SK-N-SH (cell line): ENCODE measurements at regions not wholly inside any gene's neighbourhood (a gene's known extent, or its start where the extent isn't known, plus 50 kb on each side); places are given as distances from the start of the nearest gene placed in this dataset.

Experiments
- CTCF ChIA-PET: fragments of 300-600, 350-600 bp; formaldehyde crosslinking; extraction: SDS; loops from one replicate; lab custom pipeline; 2021; lab: Yijun Ruan, JAX
- POLR2A ChIA-PET: fragments of 350-600 bp; sonication (Branson Sonifier 250); formaldehyde crosslinking; extraction: SDS; loops from one replicate; lab custom pipeline; 2020; ENCODE audit warnings: antibody characterized with exemption, inconsistent platforms; lab: Yijun Ruan, JAX
- DNase-seq: peaks from one replicate; pipeline ENCODE4 v3.0.0; 2012
- H2AFZ ChIP-seq: fragments of 200-600 bp; sonication (generic); 2 replicates; pipeline ENCODE4 v1.8.1; 2016; ENCODE audit warnings: antibody characterized with exemption, mild to moderate bottlenecking, low read depth
- H3F3A ChIP-seq: fragments of 200-600 bp; sonication (generic); replicated peaks from 2 replicates; pipeline ENCODE3; 2016; ENCODE audit warnings: antibody characterized with exemption, mild to moderate bottlenecking; ENCODE audit not compliant: insufficient read depth
- H3K27ac ChIP-seq, 2 experiments: fragments of 200-500 bp in 1 of 2; fragments of 200-600 bp in 1 of 2; sonication (Bioruptor generic) in 1 of 2; sonication (generic), shearing (Covaris generic) in 1 of 2; 2 replicates each; pipeline versions ENCODE4 v1.5.1 to v1.6.1; 2014 to 2016; ENCODE audit warnings: low read depth in 2 of 2, inconsistent platforms in 1 of 2, low read length in 1 of 2, mild to moderate bottlenecking in 1 of 2, mixed read lengths in 1 of 2
- H3K27me3 ChIP-seq: fragments of 200-600 bp; sonication (generic), shearing (Covaris generic); 2 replicates; pipeline ENCODE4 v1.6.1; 2016; ENCODE audit warnings: mixed run types; ENCODE audit not compliant: insufficient read depth
- H3K36me3 ChIP-seq, 2 experiments: fragments of 200-500 bp in 1 of 2; fragments of 200-600 bp in 1 of 2; sonication (Bioruptor generic) in 1 of 2; sonication (generic) in 1 of 2; replicated peaks in 1 of 2; 2 replicates each; pipeline versions ENCODE3 to v1.5.1; 2014 to 2016; ENCODE audit warnings: low read length in 1 of 2, mild to moderate bottlenecking in 1 of 2; ENCODE audit not compliant: insufficient read depth in 2 of 2, control insufficient read depth in 1 of 2
- H3K4me1 ChIP-seq, 2 experiments: fragments of 200-500 bp in 1 of 2; fragments of 200-600 bp in 1 of 2; sonication (Bioruptor generic) in 1 of 2; sonication (generic), shearing (Covaris generic) in 1 of 2; 2 replicates each; pipeline versions ENCODE4 v1.5.1 to v1.6.1; 2014 to 2016; ENCODE audit warnings: low read depth in 1 of 2, low read length in 1 of 2, mixed run types in 1 of 2; ENCODE audit not compliant: insufficient read depth in 2 of 2, control insufficient read depth in 1 of 2
- H3K4me2 ChIP-seq: fragments of 200-600 bp; sonication (generic), shearing (Covaris generic); 2 replicates; pipeline ENCODE4 v1.6.1; 2017; ENCODE audit warnings: mixed run types
- H3K4me3 ChIP-seq, 2 experiments: fragments of 200-500 bp in 1 of 2; fragments of 200-600 bp in 1 of 2; sonication (Bioruptor generic) in 1 of 2; sonication (generic), shearing (Covaris generic) in 1 of 2; 2 replicates each; pipeline versions ENCODE4 v1.5.1 to v1.8.1; 2014 to 2016; ENCODE audit warnings: low read depth in 2 of 2, inconsistent platforms in 1 of 2, low read length in 1 of 2, mild to moderate bottlenecking in 1 of 2, mixed read lengths in 1 of 2, moderate library complexity in 1 of 2
- H3K79me2 ChIP-seq: fragments of 200-600 bp; sonication (generic); 2 replicates; pipeline ENCODE4 v1.8.1; 2017; ENCODE audit warnings: mild to moderate bottlenecking; ENCODE audit not compliant: insufficient read depth
- H3K9ac ChIP-seq: fragments of 200-600 bp; sonication (generic); 2 replicates; pipeline ENCODE4 v1.6.1; 2017; ENCODE audit warnings: mixed run types
- H3K9me2 ChIP-seq: fragments of 200-600 bp; sonication (generic); 2 replicates; pipeline ENCODE4 v1.6.1; 2017; ENCODE audit warnings: mixed run types
- H3K9me3 ChIP-seq: fragments of 200-600 bp; sonication (generic); 2 replicates; pipeline ENCODE4 v1.6.1; 2017; ENCODE audit warnings: mixed run types, mild to moderate bottlenecking, moderate library complexity
- H4K20me1 ChIP-seq: fragments of 200-600 bp; sonication (generic); 2 replicates; pipeline ENCODE4 v1.6.1; 2017; ENCODE audit warnings: mild to moderate bottlenecking, mixed run types; ENCODE audit not compliant: insufficient read depth
- CHD2 ChIP-seq: fragments of 150-350 bp; IDR thresholded peaks from 2 replicates; pipeline ENCODE4 v1.6.1; 2018; ENCODE audit warnings: low read length; ENCODE audit not compliant: partially characterized antibody
- ELF1 ChIP-seq: IDR thresholded peaks from 2 replicates; pipeline ENCODE4 v1.4.0; 2012
- EZH2phosphoT487 ChIP-seq: fragments of 200-600 bp; sonication (generic); IDR thresholded peaks from 2 replicates; pipeline ENCODE4 v1.6.1; 2017; ENCODE audit warnings: low read depth, mixed run types, mild to moderate bottlenecking, antibody characterized with exemption, moderate library complexity, borderline replicate concordance
- FOSL2 ChIP-seq: IDR thresholded peaks from 2 replicates; pipeline ENCODE4 v1.4.0; 2012; ENCODE audit warnings: low read depth, mild to moderate bottlenecking, moderate library complexity, borderline replicate concordance
- FOXJ3 ChIP-seq: sonication (generic); formaldehyde crosslinking; IDR thresholded peaks from 2 replicates; pipeline ENCODE4 v1.5.1; 2020; ENCODE audit warnings: mild to moderate bottlenecking, missing genetic modification reagents
- FOXM1 ChIP-seq: IDR thresholded peaks from 2 replicates; pipeline ENCODE4 v1.4.0; 2012; ENCODE audit warnings: low read depth, mild to moderate bottlenecking
- JUND ChIP-seq: IDR thresholded peaks from 2 replicates; pipeline ENCODE4 v1.4.0; 2012
- MEF2A ChIP-seq: IDR thresholded peaks from 2 replicates; pipeline ENCODE4 v1.4.0; 2012; ENCODE audit warnings: low read depth, borderline replicate concordance
- MXI1 ChIP-seq: IDR thresholded peaks from 2 replicates; pipeline ENCODE4 v1.6.1; 2012; ENCODE audit warnings: mild to moderate bottlenecking, low read depth, low read length, improper control_type of control experiment
- NFIC ChIP-seq: IDR thresholded peaks from 2 replicates; pipeline ENCODE4 v1.4.0; 2012; ENCODE audit warnings: borderline replicate concordance
- PBX3 ChIP-seq: IDR thresholded peaks from 2 replicates; pipeline ENCODE4; 2012
- RAD21 ChIP-seq: IDR thresholded peaks from 2 replicates; pipeline ENCODE4 v1.6.1; 2012; ENCODE audit warnings: mild to moderate bottlenecking, low read length
- RCOR1 ChIP-seq: fragments of 150-350 bp; IDR thresholded peaks from 2 replicates; pipeline ENCODE4 v1.6.1; 2017; ENCODE audit warnings: antibody characterized with exemption, low read length
- RXRA ChIP-seq: IDR thresholded peaks from 2 replicates; pipeline ENCODE4 v1.4.0; 2012; ENCODE audit warnings: low read depth, mild to moderate bottlenecking, borderline replicate concordance
- SIN3A ChIP-seq: IDR thresholded peaks from 2 replicates; pipeline ENCODE4 v1.6.1; 2012; ENCODE audit warnings: low read depth, mild to moderate bottlenecking, low read length, moderate library complexity, borderline replicate concordance
- SMC3 ChIP-seq: IDR thresholded peaks from 2 replicates; pipeline ENCODE4 v1.6.1; 2012; ENCODE audit warnings: low read depth, low read length, improper control_type of control experiment
- TAF1 ChIP-seq: IDR thresholded peaks from 2 replicates; pipeline ENCODE4 v1.6.1; 2012; ENCODE audit warnings: low read depth, mild to moderate bottlenecking, low read length, moderate library complexity, borderline replicate concordance
- USF1 ChIP-seq: IDR thresholded peaks from 2 replicates; pipeline ENCODE4 v1.4.0; 2012; ENCODE audit warnings: low read depth, borderline replicate concordance
- USF2 ChIP-seq: fragments of 150-350 bp; IDR thresholded peaks from 2 replicates; pipeline ENCODE4 v1.6.1; 2017; ENCODE audit warnings: antibody characterized with exemption, low read length, low read depth, borderline replicate concordance
- YY1 ChIP-seq: IDR thresholded peaks from 2 replicates; pipeline ENCODE4 v1.4.0; 2012; ENCODE audit warnings: low read depth, mild to moderate bottlenecking
- WGBS: methylation state at CpG from one replicate; pipeline ENCODE4 v1.1.6; 2017; ENCODE audit warnings: low lambda C conversion rate; 5-methylcytosine and 5-hydroxymethylcytosine counted together

- H2AFZ ChIP-seq: no peak overlapping the region
- H4K20me1 ChIP-seq: no peaks in the 10 kb centered on the region
- H3K4me1 ChIP-seq: no peaks in the 10 kb centered on the region
- H3K9ac ChIP-seq: no peak overlapping the region
- no peaks in the 10 kb centered on the region for H3F3A ChIP-seq
- no peak for DNase-seq
- H3K4me2 ChIP-seq: no peak overlapping the region
- WGBS: 0% methylated on average over 5 of the region's 5 CpGs
- ChIA-PET CTCF (no interaction called here), POLR2A (no interaction called here)
- H3K9me2 ChIP-seq: no peaks in the 10 kb centered on the region
- H3K27ac ChIP-seq: no peak overlapping the region
- no peak overlapping the region for H3K4me3 ChIP-seq
- H3K27me3 ChIP-seq: no peaks in the 10 kb centered on the region; the same call in 1 of the 2 replicates
- H3K9me3 ChIP-seq: no peaks in the 10 kb centered on the region
- H3K79me2 ChIP-seq: no peaks in the 10 kb centered on the region
- TF ChIP-seq MXI1: no peak
- TF ChIP-seq FOSL2: no peak
- no peak for TF ChIP-seq FOXM1
- no peak for TF ChIP-seq YY1
- TF ChIP-seq USF2: no peak
- TF ChIP-seq CHD2: no peak
- no peak for TF ChIP-seq MEF2A
- no peaks in the 10 kb centered on the region for H3K36me3 ChIP-seq
These were observed 176.8 kb downstream of the LINC00237 start for GRCh38 chr20:20929341-20929740.

- H3K36me3 ChIP-seq: no peaks in the 10 kb centered on the region
- no peaks in the 10 kb centered on the region for H3K9me3 ChIP-seq
- TF ChIP-seq TAF1: no peak
- TF ChIP-seq MXI1: no peak
- no peak for TF ChIP-seq USF1
- no peak for TF ChIP-seq JUND
- no peak for TF ChIP-seq SIN3A
- no peak for TF ChIP-seq RAD21
- TF ChIP-seq ELF1: no peak
- no peak for TF ChIP-seq PBX3
- no peak for TF ChIP-seq EZH2phosphoT487
- TF ChIP-seq RCOR1: no peak
- no peak for TF ChIP-seq FOXJ3 (CRISPR knock-in tag)
- no peak for TF ChIP-seq NFIC
- no peak for TF ChIP-seq YY1
- no peak for TF ChIP-seq RXRA
- TF ChIP-seq SMC3: no peak
- TF ChIP-seq MEF2A: no peak
- CTCF ChIA-PET: no interaction called here
- H4K20me1 ChIP-seq: no peaks in the 10 kb centered on the region
- H3K27ac ChIP-seq: no peak overlapping the region
- no peaks in the 10 kb centered on the region for H3K9me2 ChIP-seq
- no peak overlapping the region for H3K9ac ChIP-seq
- H3K4me1 ChIP-seq: no peaks in the 10 kb centered on the region
- no peaks in the 10 kb centered on the region; the same call in 1 of the 2 replicates for H3K27me3 ChIP-seq
- no peak overlapping the region for H3K4me2 ChIP-seq
- POLR2A ChIA-PET: no interaction called here
- H3K4me3 ChIP-seq: no peak overlapping the region
- WGBS: 9% methylated on average over 8 of the region's 8 CpGs
- H3K79me2 ChIP-seq: no peaks in the 10 kb centered on the region
- DNase-seq: no peak
- H3F3A ChIP-seq: no peaks in the 10 kb centered on the region
- no peak overlapping the region for H2AFZ ChIP-seq
These were observed 179.8 kb downstream of the LINC00237 start for GRCh38 chr20:20926222-20926905.
